ENCODE measurements at regions not wholly inside any gene's neighbourhood (a gene's known extent, or its start where the extent isn't known, plus 50 kb on each side); places are given as distances from the start of the nearest gene placed in this dataset.

GRCh38 chr3:933326-933725, 159.5 kb upstream of the CNTN6 start:
- DNase-seq (ENCODE audit: low read depth, low spot score): no peak

DNA sequence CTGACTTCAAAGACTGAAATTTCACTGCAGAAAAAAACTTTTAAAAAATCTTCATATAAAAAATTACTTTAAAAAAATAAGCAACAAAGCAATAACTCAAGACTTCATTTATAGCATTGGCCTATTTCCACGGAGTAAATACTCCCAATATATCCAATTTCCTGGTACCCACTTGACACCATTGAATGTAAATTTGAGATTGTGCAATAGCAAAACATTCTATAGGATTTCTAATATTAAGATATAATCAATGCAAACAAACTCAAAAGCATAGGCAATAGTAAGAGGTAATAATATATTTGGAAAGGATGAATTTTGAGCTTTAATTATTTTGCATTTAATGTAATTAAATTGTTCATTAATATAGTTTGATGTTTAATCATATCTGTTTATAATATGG, 148.0 kb upstream of the CNTN6 start:
- DNase-seq (ENCODE audit: low read depth, low spot score): no peak

DNA sequence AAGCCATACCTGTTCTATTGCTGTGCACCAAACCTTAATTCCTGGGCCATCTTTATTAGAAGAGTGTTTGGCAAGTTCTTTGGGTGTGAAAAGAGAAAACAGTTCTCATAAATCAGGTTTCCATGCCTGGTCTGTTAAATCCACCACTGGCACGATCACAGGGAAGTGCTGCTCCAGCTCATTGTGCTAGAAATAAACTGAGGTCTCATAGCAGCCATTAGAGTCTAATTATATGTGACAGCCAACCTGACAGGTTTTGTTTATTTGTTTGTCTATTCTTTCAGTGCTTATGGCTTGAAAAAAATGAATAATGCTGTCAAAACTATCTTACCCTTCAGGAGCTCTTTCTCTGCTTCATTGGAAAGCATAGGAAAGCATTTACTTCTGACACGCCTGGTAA, 147.1 kb upstream of the CNTN6 start:
- no peak for DNase-seq (ENCODE audit: low read depth, low spot score)

DNA sequence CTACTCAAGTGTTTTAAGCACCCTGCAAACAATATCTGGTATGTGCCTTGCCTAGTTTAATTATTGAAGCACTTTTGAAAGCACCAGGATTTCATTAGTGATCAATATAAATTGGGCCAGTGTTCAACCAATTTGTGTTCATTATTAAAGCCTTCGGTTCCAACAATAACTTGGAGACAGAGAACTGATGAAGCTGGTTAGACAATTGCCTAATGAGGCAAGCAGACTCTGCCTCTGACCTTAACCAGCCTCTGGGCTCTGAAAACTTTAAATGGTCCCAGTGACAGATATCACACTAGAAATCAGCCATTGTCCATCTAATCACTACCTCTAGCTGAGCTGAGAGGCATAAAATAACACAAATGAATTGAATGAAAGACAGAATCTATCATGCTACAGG, 139.9 kb upstream of the CNTN6 start:
- no peak for DNase-seq (ENCODE audit: low read depth, low spot score)

DNA sequence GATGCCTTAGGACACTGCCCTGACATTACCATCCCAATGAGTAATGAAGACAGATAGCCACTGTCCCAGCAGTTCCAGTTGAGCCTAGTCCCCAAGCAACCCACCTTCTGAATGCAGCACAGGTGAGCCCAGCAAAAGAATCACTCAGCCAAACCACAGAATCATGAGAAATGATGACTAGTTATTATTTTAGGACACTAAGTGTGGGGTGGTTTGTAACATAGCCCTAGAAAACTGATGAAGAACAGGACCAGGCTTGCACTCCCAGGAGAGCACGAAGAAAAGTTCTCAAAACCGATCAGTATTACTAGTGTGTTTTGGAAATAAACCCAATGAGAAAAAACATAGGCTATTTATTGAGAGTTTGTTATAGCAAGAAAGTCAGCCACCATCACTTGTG, 129.6 kb upstream of the CNTN6 start:
- no peak for DNase-seq (ENCODE audit: low read depth, low spot score)

DNA sequence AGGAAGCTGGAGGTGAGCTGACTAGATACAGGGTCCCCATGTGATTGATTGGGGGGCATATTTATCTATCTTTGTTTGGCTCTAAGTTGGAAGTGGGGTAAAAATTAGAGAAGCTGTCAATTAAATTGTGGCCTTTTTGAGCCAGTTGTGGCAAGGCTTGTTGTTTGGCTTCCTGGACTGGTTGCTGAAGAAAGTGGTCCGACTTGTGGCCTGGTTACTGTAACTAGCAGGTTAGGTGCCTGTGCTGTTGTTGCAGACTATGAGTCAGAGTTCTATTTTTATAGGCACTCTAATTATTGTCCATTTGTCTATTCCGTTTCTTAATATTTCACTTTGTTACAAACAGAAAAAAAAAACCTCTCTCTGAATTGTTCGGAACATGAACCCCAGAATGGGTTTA, 129.1 kb upstream of the CNTN6 start:
- no peak for DNase-seq (ENCODE audit: low read depth, low spot score)

DNA sequence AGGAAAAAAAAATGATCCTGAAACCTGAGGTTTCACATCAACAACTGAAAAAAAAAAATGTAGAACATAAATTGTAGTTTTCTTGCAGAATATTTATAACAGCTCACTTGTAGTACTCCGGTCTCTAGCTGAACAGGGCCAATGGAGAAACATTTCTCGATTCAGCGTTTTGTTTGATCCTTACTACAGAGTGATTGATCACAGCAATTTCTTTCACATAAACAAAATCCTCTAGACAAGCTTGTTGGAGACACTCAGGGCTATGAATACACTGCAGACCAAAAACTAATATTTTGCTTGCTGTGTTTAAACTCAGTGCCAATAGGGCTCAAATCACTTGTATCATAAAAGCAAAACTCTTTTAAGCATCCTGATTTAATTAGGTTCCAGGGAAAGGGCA, 127.0 kb upstream of the CNTN6 start:
- no peak for DNase-seq (ENCODE audit: low read depth, low spot score)

- DNase-seq (ENCODE audit: low read depth, low spot score): no peak
These were observed 126.5 kb upstream of the CNTN6 start for GRCh38 chr3:966341-966740.

GRCh38 chr3:973340-973739, 119.5 kb upstream of the CNTN6 start:
- no peak for DNase-seq (ENCODE audit: low read depth, low spot score)

- no peak for DNase-seq (ENCODE audit: low read depth, low spot score)
These were observed 116.8 kb upstream of the CNTN6 start for GRCh38 chr3:976006-976405.

- DNase-seq (ENCODE audit: low read depth, low spot score): no peak
These were observed 111.7 kb upstream of the CNTN6 start for GRCh38 chr3:981156-981555.

- no peak for DNase-seq (ENCODE audit: low read depth, low spot score)
These were observed 104.0 kb upstream of the CNTN6 start for GRCh38 chr3:988785-989184.

DNA sequence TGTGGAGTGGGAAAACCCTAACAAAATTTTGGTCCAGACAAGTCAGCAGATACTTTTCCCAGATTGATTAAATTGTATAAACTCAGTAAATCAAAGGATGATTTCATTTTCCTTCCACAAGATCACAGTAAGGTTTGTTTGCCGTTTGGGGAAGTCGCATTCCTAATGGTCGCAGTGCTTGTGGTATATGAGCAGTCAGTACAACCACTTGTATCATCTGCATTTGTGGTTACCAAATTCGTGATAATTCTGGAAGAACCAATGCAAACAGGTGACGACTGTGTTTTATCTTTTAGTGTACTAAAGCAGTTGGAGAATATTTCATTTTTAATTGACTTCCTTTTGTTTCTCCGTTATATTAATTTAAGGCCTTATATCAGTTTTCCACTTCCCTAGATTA, 100.0 kb upstream of the CNTN6 start:
- DNase-seq (ENCODE audit: low read depth, low spot score): no peak

DNA sequence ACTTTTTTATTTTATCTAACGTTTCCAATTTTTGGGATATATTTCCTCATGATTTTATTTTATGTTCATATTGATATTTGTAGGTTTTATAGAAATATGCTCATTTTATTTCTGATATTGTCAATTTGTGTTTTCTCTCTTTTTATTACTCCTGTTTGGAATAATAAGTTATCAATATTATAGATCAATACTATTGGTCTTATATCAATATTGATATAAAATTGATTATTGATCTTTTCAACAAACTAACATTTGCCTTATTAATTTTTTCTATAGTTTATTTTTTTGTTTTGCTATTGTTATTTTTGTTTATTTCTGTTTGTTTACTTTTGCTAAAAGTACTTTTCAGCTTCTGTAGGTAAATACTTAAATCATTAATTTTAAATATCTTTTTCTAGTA, 90.8 kb upstream of the CNTN6 start:
- DNase-seq (ENCODE audit: low read depth, low spot score): no peak

DNA sequence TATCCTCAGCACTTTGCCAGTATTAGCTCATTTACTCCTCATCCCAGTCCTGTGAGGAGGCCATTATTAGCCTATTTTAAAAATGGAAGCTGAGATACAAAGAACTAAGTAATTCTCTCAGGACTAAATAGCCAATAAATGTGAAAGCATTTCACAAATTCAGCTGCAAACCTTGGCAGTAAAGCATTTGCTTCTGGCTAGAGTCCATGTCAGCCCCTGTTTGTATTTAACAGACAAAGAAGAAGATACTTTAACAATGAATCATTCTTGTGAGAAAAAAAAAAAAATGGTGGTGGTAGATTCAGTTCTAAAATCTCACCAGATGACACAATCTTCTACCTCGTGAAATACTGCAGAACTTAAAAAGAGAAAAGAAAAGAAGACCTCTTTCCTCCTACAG, 85.0 kb upstream of the CNTN6 start:
- no peak for DNase-seq (ENCODE audit: low read depth, low spot score)

DNA sequence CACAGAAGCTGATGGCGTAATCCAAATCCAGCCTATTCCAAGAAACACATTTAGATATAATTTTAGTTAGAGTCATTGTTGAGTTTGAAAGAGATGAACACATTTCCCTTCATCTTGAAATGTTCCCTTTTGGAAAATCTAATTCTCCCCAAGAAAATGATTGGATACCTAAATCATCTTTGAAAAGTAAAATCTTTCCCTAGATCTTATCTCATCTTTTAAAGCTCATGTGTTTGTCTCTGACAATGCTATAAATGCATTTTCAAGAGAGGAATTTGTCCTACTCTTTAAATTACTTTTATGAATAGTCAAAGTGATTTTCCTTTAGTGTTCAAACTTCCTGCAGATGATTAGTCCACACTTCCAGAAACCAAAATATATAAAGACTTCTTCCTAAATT, 82.6 kb upstream of the CNTN6 start:
- DNase-seq (ENCODE audit: low read depth, low spot score): no peak

- DNase-seq (ENCODE audit: low read depth, low spot score): no peak
These were observed 77.0 kb upstream of the CNTN6 start for GRCh38 chr3:1015826-1016225.

DNA sequence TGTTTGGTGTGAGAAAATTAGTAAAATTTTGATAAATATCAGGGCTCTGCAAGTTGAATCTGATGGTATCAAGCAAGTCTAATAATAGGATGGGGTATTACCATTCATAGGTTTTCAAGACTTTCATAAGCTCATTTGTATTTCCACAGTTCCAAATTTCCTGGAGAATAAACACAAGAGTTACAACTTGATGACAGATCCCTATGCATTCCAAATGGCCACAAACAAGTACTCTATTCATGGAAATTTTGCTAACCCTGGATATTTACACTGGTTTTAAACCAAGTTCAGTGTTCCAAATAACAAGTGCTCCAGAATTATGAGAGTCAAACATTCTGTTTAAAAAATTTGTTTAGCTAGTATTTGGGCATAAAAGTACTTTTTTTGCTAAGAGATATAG, 75.0 kb upstream of the CNTN6 start:
- no peak for DNase-seq (ENCODE audit: low read depth, low spot score)

DNA sequence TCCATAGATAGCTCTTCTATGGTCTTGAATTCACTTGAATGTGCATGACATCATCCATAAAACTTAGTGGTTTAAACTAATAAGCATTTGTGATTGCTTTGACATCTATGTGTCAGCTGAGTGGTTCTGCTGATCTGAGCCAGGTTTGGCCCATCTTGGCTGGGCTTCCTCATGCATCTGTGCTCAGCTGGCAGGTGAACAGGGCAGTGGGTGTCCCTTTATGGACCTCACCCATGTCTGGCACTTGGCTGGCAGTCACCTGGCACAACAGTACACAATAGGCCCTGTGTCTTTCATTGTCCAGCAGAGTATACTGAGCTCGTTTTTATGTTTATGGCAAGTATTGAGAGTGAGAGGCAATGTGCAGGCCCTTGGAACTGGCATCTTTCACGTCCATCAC, 73.7 kb upstream of the CNTN6 start:
- no peak for DNase-seq (ENCODE audit: low read depth, low spot score)

DNA sequence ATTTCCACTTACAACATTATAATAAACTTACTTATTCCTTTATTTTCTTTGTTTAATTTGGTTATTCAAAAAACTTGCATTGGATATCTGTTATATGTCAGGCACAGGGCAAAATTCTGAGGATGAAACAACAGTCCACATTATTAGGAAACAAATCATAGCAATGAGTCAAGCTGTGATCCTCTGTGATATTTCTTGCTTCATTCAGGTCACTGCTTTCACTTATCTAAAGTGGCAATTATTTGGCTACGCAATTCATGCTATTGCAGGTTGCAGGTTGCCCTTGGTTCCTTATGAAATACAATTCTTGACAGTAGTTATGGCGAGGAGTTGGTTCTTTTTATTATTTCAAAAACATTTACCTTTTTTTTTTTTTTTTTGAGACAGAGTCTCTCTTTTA, 66.4 kb upstream of the CNTN6 start:
- DNase-seq (ENCODE audit: low read depth, low spot score): no peak

- DNase-seq (ENCODE audit: low read depth, low spot score): no peak
These were observed 56.5 kb upstream of the CNTN6 start for GRCh38 chr3:1036207-1036826.

GRCh38 chr3:1037631-1038030, 55.2 kb upstream of the CNTN6 start:
- no peak for DNase-seq (ENCODE audit: low read depth, low spot score)

Data from iPS DF 19.7 (cell line).